ENCODE measurements at regions not wholly inside any gene's neighbourhood (a gene's known extent, or its start where the extent isn't known, plus 50 kb on each side); places are given as distances from the start of the nearest gene placed in this dataset.

DNA sequence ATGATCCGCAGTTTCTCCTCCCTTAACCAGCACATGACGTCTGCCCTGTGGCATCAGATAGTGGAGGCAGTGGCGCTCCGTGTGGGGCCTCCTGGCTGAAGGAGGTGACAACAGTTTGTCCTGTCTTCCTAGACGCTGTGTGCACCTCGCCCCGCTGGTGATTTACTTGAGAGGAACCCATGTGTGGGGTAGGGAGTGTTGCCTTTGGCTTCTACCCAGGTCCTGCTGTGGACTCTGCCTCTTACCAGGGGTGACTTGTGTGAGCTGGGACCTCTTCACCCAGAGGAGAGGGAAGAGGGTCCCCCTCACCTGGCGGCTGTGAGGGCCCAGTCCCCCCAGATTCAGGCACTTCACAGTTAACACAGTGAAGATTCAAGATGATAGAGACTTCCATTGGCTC is 77.6 kb downstream of the TMEM18 start:
- TF ChIP-seq, protein P1, sequence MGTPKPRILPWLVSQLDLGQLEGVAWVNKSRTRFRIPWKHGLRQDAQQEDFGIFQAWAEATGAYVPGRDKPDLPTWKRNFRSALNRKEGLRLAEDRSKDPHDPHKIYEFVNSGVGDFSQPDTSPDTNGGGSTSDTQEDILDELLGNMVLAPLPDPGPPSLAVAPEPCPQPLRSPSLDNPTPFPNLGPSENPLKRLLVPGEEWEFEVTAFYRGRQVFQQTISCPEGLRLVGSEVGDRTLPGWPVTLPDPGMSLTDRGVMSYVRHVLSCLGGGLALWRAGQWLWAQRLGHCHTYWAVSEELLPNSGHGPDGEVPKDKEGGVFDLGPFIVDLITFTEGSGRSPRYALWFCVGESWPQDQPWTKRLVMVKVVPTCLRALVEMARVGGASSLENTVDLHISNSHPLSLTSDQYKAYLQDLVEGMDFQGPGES (IDR thresholded peaks at IDR 0.05; ENCODE audit: low read depth, low read length) = no peak
- no peak for TF ChIP-seq POLR2AphosphoS5 (IDR thresholded peaks at IDR 0.05; ENCODE audit: low read depth, low read length)
- TF ChIP-seq, protein P2, sequence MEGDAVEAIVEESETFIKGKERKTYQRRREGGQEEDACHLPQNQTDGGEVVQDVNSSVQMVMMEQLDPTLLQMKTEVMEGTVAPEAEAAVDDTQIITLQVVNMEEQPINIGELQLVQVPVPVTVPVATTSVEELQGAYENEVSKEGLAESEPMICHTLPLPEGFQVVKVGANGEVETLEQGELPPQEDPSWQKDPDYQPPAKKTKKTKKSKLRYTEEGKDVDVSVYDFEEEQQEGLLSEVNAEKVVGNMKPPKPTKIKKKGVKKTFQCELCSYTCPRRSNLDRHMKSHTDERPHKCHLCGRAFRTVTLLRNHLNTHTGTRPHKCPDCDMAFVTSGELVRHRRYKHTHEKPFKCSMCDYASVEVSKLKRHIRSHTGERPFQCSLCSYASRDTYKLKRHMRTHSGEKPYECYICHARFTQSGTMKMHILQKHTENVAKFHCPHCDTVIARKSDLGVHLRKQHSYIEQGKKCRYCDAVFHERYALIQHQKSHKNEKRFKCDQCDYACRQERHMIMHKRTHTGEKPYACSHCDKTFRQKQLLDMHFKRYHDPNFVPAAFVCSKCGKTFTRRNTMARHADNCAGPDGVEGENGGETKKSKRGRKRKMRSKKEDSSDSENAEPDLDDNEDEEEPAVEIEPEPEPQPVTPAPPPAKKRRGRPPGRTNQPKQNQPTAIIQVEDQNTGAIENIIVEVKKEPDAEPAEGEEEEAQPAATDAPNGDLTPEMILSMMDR (IDR thresholded peaks at IDR 0.05) = no peak
- TF ChIP-seq, protein P3, sequence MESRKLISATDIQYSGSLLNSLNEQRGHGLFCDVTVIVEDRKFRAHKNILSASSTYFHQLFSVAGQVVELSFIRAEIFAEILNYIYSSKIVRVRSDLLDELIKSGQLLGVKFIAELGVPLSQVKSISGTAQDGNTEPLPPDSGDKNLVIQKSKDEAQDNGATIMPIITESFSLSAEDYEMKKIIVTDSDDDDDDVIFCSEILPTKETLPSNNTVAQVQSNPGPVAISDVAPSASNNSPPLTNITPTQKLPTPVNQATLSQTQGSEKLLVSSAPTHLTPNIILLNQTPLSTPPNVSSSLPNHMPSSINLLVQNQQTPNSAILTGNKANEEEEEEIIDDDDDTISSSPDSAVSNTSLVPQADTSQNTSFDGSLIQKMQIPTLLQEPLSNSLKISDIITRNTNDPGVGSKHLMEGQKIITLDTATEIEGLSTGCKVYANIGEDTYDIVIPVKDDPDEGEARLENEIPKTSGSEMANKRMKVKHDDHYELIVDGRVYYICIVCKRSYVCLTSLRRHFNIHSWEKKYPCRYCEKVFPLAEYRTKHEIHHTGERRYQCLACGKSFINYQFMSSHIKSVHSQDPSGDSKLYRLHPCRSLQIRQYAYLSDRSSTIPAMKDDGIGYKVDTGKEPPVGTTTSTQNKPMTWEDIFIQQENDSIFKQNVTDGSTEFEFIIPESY (IDR thresholded peaks at IDR 0.05; ENCODE audit: borderline replicate concordance, low read depth) = no peak
- no peak for TF ChIP-seq EZH2phosphoT487 (IDR thresholded peaks at IDR 0.05; ENCODE audit: borderline replicate concordance, low read depth)
- TF ChIP-seq FOXM1 (IDR thresholded peaks at IDR 0.05; ENCODE audit: low read depth) = no peak
- no peak for TF ChIP-seq EP300 (IDR thresholded peaks at IDR 0.05; ENCODE audit: borderline replicate concordance in 1 of 2, low read depth in 1 of 2, low read length in 1 of 2)
- no peak for TF ChIP-seq FOSL2 (IDR thresholded peaks at IDR 0.05; ENCODE audit: borderline replicate concordance, low read depth)
- TF ChIP-seq SIN3A (IDR thresholded peaks at IDR 0.05; ENCODE audit: borderline replicate concordance, low read depth, low read length) = no peak
- no peak for TF ChIP-seq TAF1 (IDR thresholded peaks at IDR 0.05; ENCODE audit: borderline replicate concordance, low read depth, low read length)
